ENCODE measurements at regions not wholly inside any gene's neighbourhood (a gene's known extent, or its start where the extent isn't known, plus 50 kb on each side); places are given as distances from the start of the nearest gene placed in this dataset.

GRCh38 chr19:41525989-41526388 is 50.0 kb upstream of the CEACAM21 start:
- H3K4me2 ChIP-seq (ENCODE audit: low read length) = no peak overlapping the region
- no peak overlapping the region for H3K27ac ChIP-seq (ENCODE audit: low read depth, low read length)
- H3K4me1 ChIP-seq (ENCODE audit: control insufficient read depth, low read length) = peaks cover 30% of the 10 kb centered on the region
- TF ChIP-seq, protein P1, sequence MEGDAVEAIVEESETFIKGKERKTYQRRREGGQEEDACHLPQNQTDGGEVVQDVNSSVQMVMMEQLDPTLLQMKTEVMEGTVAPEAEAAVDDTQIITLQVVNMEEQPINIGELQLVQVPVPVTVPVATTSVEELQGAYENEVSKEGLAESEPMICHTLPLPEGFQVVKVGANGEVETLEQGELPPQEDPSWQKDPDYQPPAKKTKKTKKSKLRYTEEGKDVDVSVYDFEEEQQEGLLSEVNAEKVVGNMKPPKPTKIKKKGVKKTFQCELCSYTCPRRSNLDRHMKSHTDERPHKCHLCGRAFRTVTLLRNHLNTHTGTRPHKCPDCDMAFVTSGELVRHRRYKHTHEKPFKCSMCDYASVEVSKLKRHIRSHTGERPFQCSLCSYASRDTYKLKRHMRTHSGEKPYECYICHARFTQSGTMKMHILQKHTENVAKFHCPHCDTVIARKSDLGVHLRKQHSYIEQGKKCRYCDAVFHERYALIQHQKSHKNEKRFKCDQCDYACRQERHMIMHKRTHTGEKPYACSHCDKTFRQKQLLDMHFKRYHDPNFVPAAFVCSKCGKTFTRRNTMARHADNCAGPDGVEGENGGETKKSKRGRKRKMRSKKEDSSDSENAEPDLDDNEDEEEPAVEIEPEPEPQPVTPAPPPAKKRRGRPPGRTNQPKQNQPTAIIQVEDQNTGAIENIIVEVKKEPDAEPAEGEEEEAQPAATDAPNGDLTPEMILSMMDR (IDR thresholded peaks at IDR 0.05; ENCODE audit: low read depth, low read length, poor library complexity, severe bottlenecking) = no peak
- TF ChIP-seq EZH2phosphoT487 (IDR thresholded peaks at IDR 0.05; ENCODE audit: borderline replicate concordance, low read length) = no peak
- no peaks in the 10 kb centered on the region for H3K9me2 ChIP-seq (replicated peaks; ENCODE audit: control insufficient read depth, low read length)
- H3K9me3 ChIP-seq (ENCODE audit: control insufficient read depth, insufficient read depth, low read length) = no peaks in the 10 kb centered on the region
- no peaks in the 10 kb centered on the region for H4K20me1 ChIP-seq (ENCODE audit: control insufficient read depth, insufficient read depth, low read depth, low read length)
- H3K36me3 ChIP-seq (ENCODE audit: control insufficient read depth, low read length) = no peaks in the 10 kb centered on the region
- no peak overlapping the region for H3K4me3 ChIP-seq (ENCODE audit: low read length)
- no peaks in the 10 kb centered on the region; the same call in 1 of the 2 replicates for H3F3A ChIP-seq (ENCODE audit: control insufficient read depth, insufficient read depth)
- H3K79me2 ChIP-seq (ENCODE audit: control insufficient read depth, low read length) = no peaks in the 10 kb centered on the region
- peaks cover 90% of the 10 kb centered on the region for H3K27me3 ChIP-seq (ENCODE audit: control insufficient read depth, low read length)
